ENCODE measurements at regions not wholly inside any gene's neighbourhood (a gene's known extent, or its start where the extent isn't known, plus 50 kb on each side); places are given as distances from the start of the nearest gene placed in this dataset.
"Not testable (repeated sequence)": the region's sequence is repeated elsewhere in the genome, so short reads cannot be mapped to it uniquely, and the experiment has no call there.

DNA sequence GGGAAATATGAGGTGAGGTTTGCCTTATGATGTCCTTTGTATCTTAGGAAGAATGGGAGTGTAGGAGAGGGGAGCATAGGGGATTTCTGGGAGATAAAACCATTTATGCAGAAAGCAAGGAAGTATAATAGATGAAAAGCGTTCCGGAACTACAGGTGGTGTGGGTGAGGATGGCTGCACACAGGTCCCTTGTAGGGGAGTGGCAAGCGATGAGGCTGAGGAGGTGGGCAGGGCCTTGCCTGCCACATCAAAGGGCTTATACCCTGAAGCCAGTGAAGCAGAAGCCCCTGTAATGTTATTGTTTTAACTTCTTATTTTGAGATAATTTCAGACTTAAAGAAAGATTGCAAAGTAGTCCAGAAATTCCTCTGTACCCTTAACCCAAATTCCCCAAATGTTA, 107.3 kb upstream of the IKBKE start:
- TF ChIP-seq, protein P1, sequence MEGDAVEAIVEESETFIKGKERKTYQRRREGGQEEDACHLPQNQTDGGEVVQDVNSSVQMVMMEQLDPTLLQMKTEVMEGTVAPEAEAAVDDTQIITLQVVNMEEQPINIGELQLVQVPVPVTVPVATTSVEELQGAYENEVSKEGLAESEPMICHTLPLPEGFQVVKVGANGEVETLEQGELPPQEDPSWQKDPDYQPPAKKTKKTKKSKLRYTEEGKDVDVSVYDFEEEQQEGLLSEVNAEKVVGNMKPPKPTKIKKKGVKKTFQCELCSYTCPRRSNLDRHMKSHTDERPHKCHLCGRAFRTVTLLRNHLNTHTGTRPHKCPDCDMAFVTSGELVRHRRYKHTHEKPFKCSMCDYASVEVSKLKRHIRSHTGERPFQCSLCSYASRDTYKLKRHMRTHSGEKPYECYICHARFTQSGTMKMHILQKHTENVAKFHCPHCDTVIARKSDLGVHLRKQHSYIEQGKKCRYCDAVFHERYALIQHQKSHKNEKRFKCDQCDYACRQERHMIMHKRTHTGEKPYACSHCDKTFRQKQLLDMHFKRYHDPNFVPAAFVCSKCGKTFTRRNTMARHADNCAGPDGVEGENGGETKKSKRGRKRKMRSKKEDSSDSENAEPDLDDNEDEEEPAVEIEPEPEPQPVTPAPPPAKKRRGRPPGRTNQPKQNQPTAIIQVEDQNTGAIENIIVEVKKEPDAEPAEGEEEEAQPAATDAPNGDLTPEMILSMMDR (IDR thresholded peaks at IDR 0.05 in 8 of 11, conservative IDR thresholded peaks at IDR 0.05 in 3 of 11), result not testable (repeated sequence)
- TF ChIP-seq POLR2A, POLR2AphosphoS5 (IDR thresholded peaks at IDR 0.05): not testable (repeated sequence)

Measured in spleen (tissue), 7 donors.